ENCODE measurements at regions not wholly inside any gene's neighbourhood (a gene's known extent, or its start where the extent isn't known, plus 50 kb on each side); places are given as distances from the start of the nearest gene placed in this dataset.

- no peak for DNase-seq
- no peaks in the 10 kb centered on the region for H3K27me3 ChIP-seq (replicated peaks in 1 of 7)
- H3K27ac ChIP-seq, result no peak overlapping the region
- WGBS, 5 donors, result 87 to 97% (median 94%) methylated on average over 1 of the region's 1 CpG
- H3K36me3 ChIP-seq, result no peaks in the 10 kb centered on the region
- H3K9me3 ChIP-seq, result peaks cover 0 to 4% (median 0%) of the 10 kb centered on the region in 8 donors
- intact Hi-C loops (cut with DNase I; ENCODE audit: low total_unique reads), result loop anchor here (10.0 kb wide), 1 partner anchor 63 kb away; no protein-coding TSS in a partner anchor
- no peak for TF ChIP-seq CTCF (IDR thresholded peaks at IDR 0.05 in 8 of 11, conservative IDR thresholded peaks at IDR 0.05 in 3 of 11)
- no peak for TF ChIP-seq POLR2A (IDR thresholded peaks at IDR 0.05)
- TF ChIP-seq POLR2AphosphoS5 (IDR thresholded peaks at IDR 0.05), result no peak
- H3K4me1 ChIP-seq, result no peaks in the 10 kb centered on the region
- H3K4me3 ChIP-seq, result no peak overlapping the region
Observed at GRCh38 chr11:15662285-15662684, 547.6 kb downstream of the INSC start.

GRCh38 chr11:15663777-15664218 lies 549.1 kb downstream of the INSC start:
- no peak for DNase-seq
- Histone ChIP-seq H3K27ac (no peak overlapping the region), H3K9me3 (peaks cover 0 to 6% (median 0%) of the 10 kb centered on the region in 8 donors), H3K27me3 (replicated peaks in 1 of 7) (no peaks in the 10 kb centered on the region), H3K4me1 (no peaks in the 10 kb centered on the region), H3K4me3 (no peak overlapping the region), H3K36me3 (no peaks in the 10 kb centered on the region)
- TF ChIP-seq CTCF (IDR thresholded peaks at IDR 0.05 in 8 of 11, conservative IDR thresholded peaks at IDR 0.05 in 3 of 11), result no peak
- TF ChIP-seq POLR2A (IDR thresholded peaks at IDR 0.05), result no peak
- TF ChIP-seq POLR2AphosphoS5 (IDR thresholded peaks at IDR 0.05), result no peak
- intact Hi-C loops (cut with DNase I; ENCODE audit: low total_unique reads), result loop anchor here (10.0 kb wide), 1 partner anchor 61 kb away; no protein-coding TSS in a partner anchor
- WGBS, 5 donors, result 65 to 83% (median 70%) methylated on average over 7 of the region's 7 CpGs

GRCh38 chr11:15665368-15665871 lies 550.7 kb downstream of the INSC start:
- H3K9me3 ChIP-seq, result peaks cover 0 to 6% (median 0%) of the 10 kb centered on the region in 8 donors
- no peak for TF ChIP-seq POLR2AphosphoS5 (IDR thresholded peaks at IDR 0.05)
- H3K27ac ChIP-seq, result no peak overlapping the region
- WGBS, 5 donors, result 68 to 84% (median 79%) methylated on average over 4 of the region's 4 CpGs
- H3K27me3 ChIP-seq (replicated peaks in 1 of 7), result peaks cover 0 to 2% (median 0%) of the 10 kb centered on the region in 7 donors
- H3K36me3 ChIP-seq, result no peaks in the 10 kb centered on the region
- no peak for DNase-seq
- intact Hi-C loops (cut with DNase I; ENCODE audit: low total_unique reads), result loop anchor here (10.0 kb wide), 1 partner anchor 59 kb away; no protein-coding TSS in a partner anchor
- no peak overlapping the region for H3K4me3 ChIP-seq
- H3K4me1 ChIP-seq, result no peaks in the 10 kb centered on the region

GRCh38 chr11:15667127-15667725 lies 552.5 kb downstream of the INSC start:
- Histone ChIP-seq H3K4me3 (no peak overlapping the region), H3K27ac (no peak overlapping the region), H3K27me3 (replicated peaks in 1 of 7) (peaks cover 0 to 7% (median 0%) of the 10 kb centered on the region in 7 donors), H3K9me3 (peaks cover 0 to 6% (median 0%) of the 10 kb centered on the region in 8 donors), H3K4me1 (no peaks in the 10 kb centered on the region), H3K36me3 (no peaks in the 10 kb centered on the region)
- intact Hi-C loops (cut with DNase I; ENCODE audit: low total_unique reads), result loop anchor here (10.0 kb wide), 1 partner anchor 58 kb away; no protein-coding TSS in a partner anchor
- TF ChIP-seq POLR2AphosphoS5 (IDR thresholded peaks at IDR 0.05) (no peak), POLR2A (IDR thresholded peaks at IDR 0.05) (no peak), CTCF (IDR thresholded peaks at IDR 0.05 in 8 of 11, conservative IDR thresholded peaks at IDR 0.05 in 3 of 11) (no peak)
- 76 to 89% (median 85%) methylated on average over 3 of the region's 3 CpGs for WGBS, 5 donors
- DNase-seq, result no peak
